ENCODE measurements at regions not wholly inside any gene's neighbourhood (a gene's known extent, or its start where the extent isn't known, plus 50 kb on each side); places are given as distances from the start of the nearest gene placed in this dataset.

GRCh38 chr5:98204798-98205197 is 568.7 kb upstream of the RGMB start:
- TF ChIP-seq FOXA1 (IDR thresholded peaks at IDR 0.05): no peak
- no peak for TF ChIP-seq NFRKB (IDR thresholded peaks at IDR 0.05)
- TF ChIP-seq BHLHE40 (IDR thresholded peaks at IDR 0.05; ENCODE audit: borderline replicate concordance): no peak
